ENCODE measurements at regions not wholly inside any gene's neighbourhood (a gene's known extent, or its start where the extent isn't known, plus 50 kb on each side); places are given as distances from the start of the nearest gene placed in this dataset.

GRCh38 chr1:218069180-218069579, 215.9 kb upstream of the RRP15 start:
- TF ChIP-seq EZH2phosphoT487 (conservative IDR thresholded peaks at IDR 0.05; ENCODE audit: low read length), result no peak
- TF ChIP-seq, protein P1, sequence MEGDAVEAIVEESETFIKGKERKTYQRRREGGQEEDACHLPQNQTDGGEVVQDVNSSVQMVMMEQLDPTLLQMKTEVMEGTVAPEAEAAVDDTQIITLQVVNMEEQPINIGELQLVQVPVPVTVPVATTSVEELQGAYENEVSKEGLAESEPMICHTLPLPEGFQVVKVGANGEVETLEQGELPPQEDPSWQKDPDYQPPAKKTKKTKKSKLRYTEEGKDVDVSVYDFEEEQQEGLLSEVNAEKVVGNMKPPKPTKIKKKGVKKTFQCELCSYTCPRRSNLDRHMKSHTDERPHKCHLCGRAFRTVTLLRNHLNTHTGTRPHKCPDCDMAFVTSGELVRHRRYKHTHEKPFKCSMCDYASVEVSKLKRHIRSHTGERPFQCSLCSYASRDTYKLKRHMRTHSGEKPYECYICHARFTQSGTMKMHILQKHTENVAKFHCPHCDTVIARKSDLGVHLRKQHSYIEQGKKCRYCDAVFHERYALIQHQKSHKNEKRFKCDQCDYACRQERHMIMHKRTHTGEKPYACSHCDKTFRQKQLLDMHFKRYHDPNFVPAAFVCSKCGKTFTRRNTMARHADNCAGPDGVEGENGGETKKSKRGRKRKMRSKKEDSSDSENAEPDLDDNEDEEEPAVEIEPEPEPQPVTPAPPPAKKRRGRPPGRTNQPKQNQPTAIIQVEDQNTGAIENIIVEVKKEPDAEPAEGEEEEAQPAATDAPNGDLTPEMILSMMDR (IDR thresholded peaks at IDR 0.05; ENCODE audit: insufficient read depth, low read length, poor library complexity, severe bottlenecking), result no peak
